T47D (cell line): ENCODE measurements at regions not wholly inside any gene's neighbourhood (a gene's known extent, or its start where the extent isn't known, plus 50 kb on each side); places are given as distances from the start of the nearest gene placed in this dataset.
"Not testable (repeated sequence)": the region's sequence is repeated elsewhere in the genome, so short reads cannot be mapped to it uniquely, and the experiment has no call there.

Source experiments
- DNase-seq, 2 experiments: peaks; one replicate each; pipeline versions ENCODE4 v3.0.0 to v3.0.0-alpha.2; 2011 to 2012; ENCODE audit warnings: low read depth in 1 of 2, low spot score in 1 of 2
- JUND ChIP-seq: IDR thresholded peaks from 2 replicates; pipeline ENCODE4 v1.6.1; 2012; ENCODE audit warnings: low read depth
- in situ Hi-C: cut with HindIII; loops from 2 replicates; pipeline ENCODE4 v1.10.0; 2016; ENCODE audit warnings: low sequenced_read_pairs, low pct_unique_long_range_greater_than_20kb

DNA sequence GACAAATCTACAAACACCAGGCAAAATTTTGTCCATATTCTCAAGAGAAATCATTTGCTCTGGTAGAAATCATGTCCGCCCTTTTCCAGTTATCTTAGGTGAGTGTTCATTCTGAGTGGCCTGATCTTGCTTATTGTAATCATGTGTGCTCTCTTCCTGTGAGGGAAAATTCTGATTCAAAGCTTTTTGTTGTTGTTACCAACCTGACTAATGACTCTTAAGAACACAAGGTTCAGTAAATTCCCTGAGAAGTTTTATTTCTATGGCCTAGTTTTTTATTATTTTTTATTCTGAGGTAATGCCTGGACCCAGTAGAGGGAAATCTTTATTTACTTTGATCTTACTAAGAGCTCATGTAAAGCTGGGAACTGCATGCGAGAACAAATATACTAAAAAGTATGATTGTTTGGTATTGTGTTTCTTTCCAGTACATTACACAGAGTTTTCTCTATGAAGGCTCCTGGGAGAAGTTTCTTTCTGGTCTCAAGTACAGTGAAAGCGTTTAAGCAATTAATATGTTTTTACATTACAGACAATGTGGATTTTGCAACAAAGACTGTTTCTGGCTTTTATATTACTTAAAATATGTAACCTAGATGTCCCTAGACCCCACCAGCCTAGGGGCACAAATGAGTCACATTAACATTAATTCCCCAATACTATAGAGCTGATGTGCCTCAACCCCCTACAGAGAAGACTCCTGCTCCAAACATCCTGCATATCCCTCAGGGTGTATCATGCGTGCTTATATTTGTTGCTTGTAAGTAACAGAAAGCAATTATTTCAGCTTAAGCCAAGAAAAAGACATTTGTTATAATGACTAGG is 138.1 kb downstream of the TMEM167A start:
- no peak for TF ChIP-seq JUND
- in situ Hi-C loops: no loop called here
- DNase-seq: no peak

DNA sequence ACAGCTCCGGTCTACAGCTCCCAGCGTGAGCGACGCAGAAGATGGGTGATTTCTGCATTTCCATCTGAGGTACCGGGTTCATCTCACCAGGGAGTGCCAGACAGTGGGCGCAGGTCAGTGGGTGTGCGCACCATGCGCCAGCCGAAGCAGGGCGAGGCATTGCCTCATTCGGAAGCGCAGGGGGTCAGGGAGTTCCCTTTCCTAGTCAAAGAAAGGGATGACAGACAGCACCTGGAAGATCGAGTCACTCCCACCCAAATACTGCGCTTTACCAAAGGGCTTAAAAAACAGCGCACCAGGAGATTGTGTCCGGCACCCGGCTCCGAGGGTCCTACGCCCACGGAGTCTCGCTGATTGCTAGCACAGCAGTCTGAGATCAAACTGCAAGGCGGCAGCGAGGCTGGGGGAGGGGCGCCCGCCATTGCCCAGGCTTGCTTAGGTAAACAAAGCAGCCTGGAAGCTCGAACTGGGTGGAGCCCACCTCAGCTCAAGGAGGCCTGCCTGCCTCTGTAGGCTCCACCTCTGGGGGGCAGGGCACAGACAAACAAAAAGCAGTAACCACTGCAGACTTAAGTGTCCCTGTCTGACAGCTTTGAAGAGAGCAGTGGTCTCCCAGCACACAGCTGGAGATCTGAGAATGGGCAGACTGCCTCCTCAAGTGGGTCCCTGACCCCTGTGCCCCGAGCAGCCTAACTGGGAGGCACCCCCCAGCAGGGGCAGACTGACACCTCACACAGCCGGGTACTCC is 144.5 kb downstream of the TMEM167A start:
- DNase-seq, in situ Hi-C loops: not testable (repeated sequence)

DNA sequence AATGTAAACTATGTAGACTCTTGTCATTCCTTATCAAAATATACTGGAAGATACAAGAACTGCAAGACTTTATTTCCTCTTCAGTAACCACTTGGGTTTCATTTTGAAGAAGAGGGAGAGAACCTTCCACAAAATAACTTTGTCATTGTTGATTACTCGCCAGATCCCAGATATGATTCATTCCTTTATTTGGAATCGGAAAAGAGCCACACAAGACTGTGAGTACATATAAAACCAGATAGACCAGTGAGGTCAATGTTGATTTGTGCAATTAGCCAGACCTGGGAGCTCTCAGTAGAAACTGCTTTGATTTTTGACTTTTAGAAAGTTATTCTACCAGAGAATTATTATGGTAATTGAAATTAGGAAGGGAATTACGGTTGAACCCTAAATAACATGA is 146.1 kb downstream of the TMEM167A start:
- no peak for DNase-seq
- no peak for TF ChIP-seq JUND
- in situ Hi-C loops: no loop called here

DNA sequence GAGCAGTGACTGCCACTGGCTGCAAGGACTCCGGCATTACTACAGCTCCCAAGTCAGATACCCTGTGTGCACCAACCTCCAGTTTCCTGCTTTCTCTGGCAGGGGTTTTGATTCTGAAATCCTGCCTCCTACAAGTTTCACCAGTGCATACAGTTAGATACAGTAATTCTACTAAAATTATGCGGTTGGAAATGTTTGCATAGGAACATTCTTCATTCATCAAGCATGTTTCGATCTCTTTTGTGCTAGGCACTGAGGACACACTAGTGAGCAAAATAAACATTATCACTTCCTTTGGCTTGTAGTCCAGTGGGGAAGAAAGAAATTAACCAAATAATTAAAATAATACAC is 152.2 kb downstream of the TMEM167A start:
- in situ Hi-C loops: no loop called here

DNA sequence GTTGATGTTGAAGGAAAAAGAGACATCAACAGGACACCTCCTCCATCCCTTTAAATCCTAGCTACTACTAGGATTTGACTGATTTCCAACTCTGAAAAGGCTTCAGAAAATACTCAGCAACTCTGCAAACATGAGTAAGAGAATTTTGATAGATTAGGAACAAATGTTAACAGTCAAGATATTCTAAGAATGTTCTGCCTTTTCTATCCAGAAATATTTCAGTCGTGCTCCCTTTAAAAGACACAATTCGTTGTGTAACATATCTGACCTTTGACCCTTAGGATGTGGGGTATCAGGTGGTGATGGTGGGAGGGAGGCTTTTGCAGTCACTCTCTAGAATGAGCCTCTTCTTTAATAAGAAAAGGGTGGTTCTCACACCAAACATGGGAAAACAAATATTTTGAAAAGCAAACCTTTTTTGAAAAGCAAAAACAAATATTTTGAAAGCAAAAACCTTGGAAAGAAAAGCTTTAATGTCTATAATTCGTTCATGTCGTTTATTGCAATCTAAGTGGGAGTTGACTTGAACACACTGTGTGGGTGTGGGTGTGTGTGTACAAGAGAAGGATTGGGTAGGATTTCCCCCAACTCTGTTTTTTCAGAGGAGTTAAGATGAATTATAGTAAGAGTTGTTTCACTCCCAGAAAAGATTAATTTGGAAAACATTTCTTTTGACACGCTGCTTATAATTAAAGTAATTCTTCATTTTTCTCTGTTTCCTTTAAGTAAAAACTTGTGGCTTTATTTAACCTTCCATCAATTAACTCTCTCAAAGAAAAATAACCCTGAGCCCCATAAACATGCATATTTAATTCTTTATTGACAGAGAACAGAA is 152.8 kb downstream of the TMEM167A start:
- TF ChIP-seq JUND: no peak
- in situ Hi-C loops: no loop called here
- no peak for DNase-seq

More for the DNA sequence above, 152.2 kb downstream of the TMEM167A start:
- no peak for TF ChIP-seq JUND
- no peak for DNase-seq

DNA sequence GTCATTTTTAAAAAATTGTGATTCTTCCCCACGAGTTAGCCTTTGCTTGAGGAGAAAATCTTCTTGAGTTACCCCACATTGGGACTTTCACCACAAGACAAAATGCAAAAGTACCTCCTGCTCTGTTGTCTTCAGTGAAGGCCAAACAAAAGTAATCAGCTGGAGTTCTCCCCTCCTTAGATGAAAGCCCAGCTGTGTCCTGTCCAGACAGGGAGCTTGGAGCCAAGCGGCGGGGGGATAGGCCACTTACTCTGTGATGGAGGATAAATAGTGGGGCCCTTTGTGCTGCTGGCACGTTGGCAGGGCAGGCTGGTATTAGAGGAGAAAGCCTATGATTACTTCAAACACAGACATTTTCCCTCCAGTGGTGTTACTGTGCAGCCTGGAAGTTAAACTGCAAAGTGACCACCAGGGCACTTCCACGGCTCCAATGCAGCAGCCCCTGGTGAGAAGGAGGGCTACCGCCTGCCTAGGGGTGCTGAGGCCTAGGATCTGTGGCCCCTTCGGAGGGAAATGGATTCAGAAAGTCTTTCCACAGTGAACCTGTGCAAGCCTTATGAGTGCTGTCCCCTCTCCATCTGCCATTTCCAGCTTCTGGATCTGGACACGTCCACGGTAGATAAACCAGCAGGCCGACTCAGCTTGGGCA is 155.0 kb downstream of the TMEM167A start:
- DNase-seq: no peak
- no peak for TF ChIP-seq JUND
- in situ Hi-C loops: no loop called here

DNA sequence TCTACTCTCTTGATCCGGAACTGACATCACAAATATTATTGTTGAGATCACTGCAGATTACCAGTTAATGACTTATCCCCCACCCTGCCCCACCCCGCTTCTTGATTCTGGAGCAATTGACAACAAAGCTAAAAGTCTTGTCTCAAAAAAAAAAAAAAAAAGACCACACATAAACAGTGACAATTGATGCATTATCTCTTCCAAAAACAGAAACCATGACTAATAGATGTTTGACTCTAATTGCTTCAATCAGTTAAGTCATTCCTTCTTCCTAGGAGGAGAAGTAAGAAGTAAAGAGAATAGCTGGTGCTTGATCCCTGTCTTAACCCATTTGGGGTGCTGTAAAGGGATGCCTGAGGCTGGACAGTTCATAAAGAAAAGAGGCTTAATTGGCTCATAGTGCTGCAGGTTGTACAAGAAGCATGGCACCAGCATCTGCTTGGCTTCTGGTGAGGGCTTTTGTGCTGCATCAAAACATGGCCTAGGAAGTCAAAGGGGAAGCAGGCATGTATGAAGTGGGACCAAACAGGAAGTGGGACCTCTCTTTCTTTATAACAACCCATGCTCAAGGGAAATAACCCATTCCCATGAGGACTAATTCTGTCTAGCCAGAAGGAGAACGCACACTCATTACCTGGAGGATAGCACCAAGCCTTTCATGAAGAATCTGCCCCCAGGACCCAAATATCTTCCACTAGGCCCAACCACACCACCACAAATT is 158.7 kb downstream of the TMEM167A start:
- no peak for DNase-seq
- no peak for TF ChIP-seq JUND
- in situ Hi-C loops: no loop called here

DNA sequence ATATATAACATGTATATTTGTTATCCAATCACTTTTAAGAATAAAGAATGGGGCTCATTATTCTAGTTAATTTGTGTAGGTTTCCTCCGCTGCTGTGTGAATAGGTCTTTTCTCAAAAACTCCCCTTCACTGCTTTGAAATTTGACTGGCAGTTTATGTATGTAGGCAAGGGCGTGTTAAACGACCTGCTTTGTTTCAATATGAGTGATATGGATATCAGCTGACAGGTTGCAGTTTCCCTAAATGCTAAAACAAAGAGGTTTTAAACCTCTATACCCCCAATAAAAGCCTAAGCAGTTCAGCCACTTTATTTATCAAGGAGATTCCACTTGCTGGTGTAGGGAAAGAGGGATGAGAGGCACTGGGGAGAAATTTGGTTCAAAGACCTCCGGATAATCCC is 159.6 kb downstream of the TMEM167A start:
- in situ Hi-C loops: no loop called here
- DNase-seq: no peak
- no peak for TF ChIP-seq JUND

DNA sequence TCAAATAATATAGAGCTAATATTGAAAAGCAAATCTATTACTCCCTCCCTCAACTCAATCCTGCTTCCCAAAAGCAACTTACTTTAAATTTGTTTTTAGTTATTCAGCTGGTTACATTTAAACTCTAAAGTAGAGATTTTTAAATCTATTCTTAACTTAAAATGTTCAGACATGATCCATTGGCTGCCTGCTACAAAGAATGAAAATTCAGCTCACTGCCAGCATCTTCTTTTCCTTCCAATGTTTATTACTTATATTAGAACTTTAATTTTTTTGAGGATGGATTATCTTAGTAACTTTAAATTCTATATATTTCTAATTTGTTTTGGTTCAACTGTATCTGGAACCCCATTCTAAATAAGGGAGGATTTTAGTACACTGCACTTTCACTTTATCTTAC is 163.2 kb downstream of the TMEM167A start:
- no peak for DNase-seq
- in situ Hi-C loops: no loop called here
- no peak for TF ChIP-seq JUND

DNA sequence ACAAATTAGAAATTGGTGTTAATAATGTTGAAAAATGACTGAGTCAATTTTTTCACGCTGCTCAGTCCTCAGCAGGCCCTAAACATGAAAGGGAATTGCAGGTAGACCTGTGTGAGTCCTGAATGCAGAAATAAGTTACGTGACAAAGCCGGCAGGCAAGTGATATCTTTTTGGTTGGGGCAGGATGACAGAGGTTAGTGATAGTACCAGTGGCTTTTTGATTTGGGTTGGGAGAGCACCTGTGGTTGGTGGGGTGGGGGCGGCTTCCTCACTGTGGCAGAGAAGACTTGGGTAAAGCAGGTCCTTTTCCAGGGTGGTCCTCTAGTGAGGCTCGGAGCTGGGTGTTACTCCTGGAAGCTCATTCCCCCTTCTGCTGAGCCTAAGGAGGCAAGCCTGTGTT is 164.7 kb downstream of the TMEM167A start:
- no peak for TF ChIP-seq JUND
- DNase-seq: no peak
- in situ Hi-C loops: no loop called here

DNA sequence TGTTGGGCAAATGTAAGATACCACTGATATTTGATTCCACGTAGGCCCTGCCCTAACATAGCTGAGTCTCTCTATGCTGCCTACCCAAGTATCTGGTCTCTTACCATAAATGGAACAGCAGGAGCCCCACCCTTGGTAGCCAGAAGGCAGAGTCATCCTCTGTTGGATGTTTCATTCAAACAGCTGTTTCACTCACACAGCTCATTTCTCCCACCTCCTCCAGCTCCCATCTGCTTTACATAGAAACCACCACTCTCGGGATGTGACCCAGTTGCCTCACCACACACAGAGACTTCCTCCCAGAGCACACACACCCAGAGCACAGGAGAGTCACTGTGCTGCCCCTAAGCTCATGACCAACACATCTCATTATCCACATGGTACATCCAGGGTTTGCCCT is 165.3 kb downstream of the TMEM167A start:
- in situ Hi-C loops: no loop called here
- TF ChIP-seq JUND: no peak
- no peak for DNase-seq

DNA sequence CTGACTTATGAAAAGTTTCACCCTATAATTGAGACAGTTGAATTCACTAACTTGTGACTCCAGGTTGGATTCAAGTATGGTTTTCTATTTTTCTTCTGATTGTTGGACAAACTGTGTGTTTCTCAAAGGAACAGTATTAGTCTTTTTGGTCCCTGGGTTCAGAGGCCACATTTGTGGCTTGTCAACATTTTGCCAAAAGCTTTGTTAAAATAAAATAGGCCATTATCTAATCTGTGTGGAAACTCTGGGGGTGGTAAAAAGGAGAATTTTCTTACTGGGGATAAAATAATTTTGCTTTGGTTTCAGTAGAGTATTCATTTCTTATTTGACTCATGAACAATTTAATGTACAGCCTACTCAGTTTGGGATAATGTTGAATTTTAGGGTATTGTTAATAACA is 166.3 kb downstream of the TMEM167A start:
- no peak for TF ChIP-seq JUND
- in situ Hi-C loops: no loop called here
- no peak for DNase-seq
